Small intestine (tissue), 7 donors: ENCODE measurements at regions not wholly inside any gene's neighbourhood (a gene's known extent, or its start where the extent isn't known, plus 50 kb on each side); places are given as distances from the start of the nearest gene placed in this dataset.

ENCODE experiments used
- DNase-seq, 2 donors: peaks; one replicate each; pipeline versions ENCODE4 v3.0.0 to v3.0.0-alpha.2; 2013
- FAIRE-seq: peaks from 2 replicates; lab custom pipeline; 2012; peaks lifted over from hg19 to GRCh38; lab: Jason Lieb, UNC
- H3K27ac ChIP-seq, 3 donors: one replicate each; pipeline ENCODE4 v1.5.1; 2013; ENCODE audit warnings: low read length in 2 of 3, mild to moderate bottlenecking in 2 of 3, control low read depth in 1 of 3, inconsistent platforms in 1 of 3, low read depth in 1 of 3, moderate library complexity in 1 of 3
- H3K27me3 ChIP-seq, 3 donors: one replicate each; pipeline ENCODE4 v1.6.1; 2013; ENCODE audit warnings: low read length in 3 of 3, inconsistent platforms in 1 of 3; ENCODE audit not compliant: control insufficient read depth in 3 of 3, insufficient read depth in 3 of 3
- H3K36me3 ChIP-seq, 3 donors: one replicate each; pipeline ENCODE4 v1.6.1; 2013; ENCODE audit warnings: low read length in 3 of 3, inconsistent platforms in 1 of 3, low read depth in 1 of 3, mild to moderate bottlenecking in 1 of 3, moderate library complexity in 1 of 3; ENCODE audit not compliant: control insufficient read depth in 3 of 3, insufficient read depth in 2 of 3
- H3K4me1 ChIP-seq, 3 donors: one replicate each; pipeline ENCODE4 v1.6.1; 2013; ENCODE audit warnings: low read length in 2 of 3, inconsistent platforms in 1 of 3, low read depth in 1 of 3, mild to moderate bottlenecking in 1 of 3, moderate library complexity in 1 of 3; ENCODE audit not compliant: control insufficient read depth in 3 of 3, insufficient read depth in 2 of 3
- H3K4me3 ChIP-seq, 3 donors: one replicate each; pipeline ENCODE4 v1.5.1; 2013; ENCODE audit warnings: low read length in 3 of 3, control low read depth in 1 of 3, inconsistent platforms in 1 of 3, low read depth in 1 of 3, mild to moderate bottlenecking in 1 of 3, moderate library complexity in 1 of 3
- H3K9me3 ChIP-seq, 2 donors: one replicate each; pipeline ENCODE4 v1.6.1; 2013; ENCODE audit warnings: low read depth in 1 of 2, low read length in 1 of 2; ENCODE audit not compliant: control insufficient read depth in 2 of 2, insufficient read depth in 1 of 2
- WGBS, 3 donors: extraction: QIAGEN DNeasy Blood & Tissue Kit; methylation state at CpG; one replicate each; pipeline ENCODE4 v1.1.7; 2013; 5-methylcytosine and 5-hydroxymethylcytosine counted together
- donor health status: healthy with polysubstance abuse.
- donor health status: control.
- donor health status: control.
- donor health status: Bipolar disorder and iron deficiency.
- donor health status: healthy.

DNA sequence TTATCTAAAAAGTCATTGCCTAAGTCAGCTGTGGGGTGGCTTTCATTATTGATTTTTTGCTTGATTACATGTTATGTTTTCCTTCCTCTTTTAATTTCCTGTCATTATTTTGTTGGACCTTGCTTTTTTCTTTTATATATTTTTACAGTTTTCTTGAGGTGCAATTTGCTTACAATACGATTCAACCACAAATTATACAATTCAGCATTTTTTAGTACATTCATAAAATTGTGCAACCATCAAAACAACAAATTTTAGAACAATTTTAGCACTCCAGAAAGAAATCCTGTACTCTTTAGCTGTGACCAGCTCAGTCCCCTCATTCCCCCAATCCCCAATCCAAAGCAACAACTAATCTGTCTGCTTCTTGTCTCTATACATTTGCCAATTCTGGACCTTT lies 608.9 kb downstream of the C6orf118 start:
- H3K27me3 ChIP-seq, result no peaks in the 10 kb centered on the region
- no peak overlapping the region for H3K4me3 ChIP-seq
- no peak for DNase-seq
- H3K9me3 ChIP-seq, result peaks cover 0 to 4% of the 10 kb centered on the region in 2 donors
- no peaks in the 10 kb centered on the region for H3K36me3 ChIP-seq
- FAIRE-seq, result no peak
- no peak overlapping the region for H3K27ac ChIP-seq
- WGBS, 3 donors, result 57 to 70% (median 64%) methylated on average over 1 of the region's 1 CpG
- no peaks in the 10 kb centered on the region for H3K4me1 ChIP-seq

- H3K27ac ChIP-seq, result no peak overlapping the region
- FAIRE-seq (no peak), DNase-seq (no peak)
- 48 to 71% (median 58%) methylated on average over 4 of the region's 4 CpGs for WGBS, 3 donors
- H3K4me1 ChIP-seq, result no peaks in the 10 kb centered on the region
- no peaks in the 10 kb centered on the region for H3K36me3 ChIP-seq
- no peak overlapping the region for H3K4me3 ChIP-seq
- peaks cover 0 to 3% of the 10 kb centered on the region in 2 donors for H3K9me3 ChIP-seq
- H3K27me3 ChIP-seq, result no peaks in the 10 kb centered on the region
These were observed 613.5 kb downstream of the C6orf118 start for GRCh38 chr6:164695896-164696295.

- WGBS, 3 donors, result 70 to 81% (median 79%) methylated on average over 3 of the region's 3 CpGs
- Histone ChIP-seq H3K9me3 (peaks cover 0 to 3% of the 10 kb centered on the region in 2 donors), H3K4me1 (no peaks in the 10 kb centered on the region), H3K27ac (no peak overlapping the region), H3K4me3 (no peak overlapping the region), H3K27me3 (no peaks in the 10 kb centered on the region), H3K36me3 (no peaks in the 10 kb centered on the region)
- FAIRE-seq, result no peak
- DNase-seq, result no peak
These were observed 615.0 kb downstream of the C6orf118 start for GRCh38 chr6:164694386-164694785.

DNA sequence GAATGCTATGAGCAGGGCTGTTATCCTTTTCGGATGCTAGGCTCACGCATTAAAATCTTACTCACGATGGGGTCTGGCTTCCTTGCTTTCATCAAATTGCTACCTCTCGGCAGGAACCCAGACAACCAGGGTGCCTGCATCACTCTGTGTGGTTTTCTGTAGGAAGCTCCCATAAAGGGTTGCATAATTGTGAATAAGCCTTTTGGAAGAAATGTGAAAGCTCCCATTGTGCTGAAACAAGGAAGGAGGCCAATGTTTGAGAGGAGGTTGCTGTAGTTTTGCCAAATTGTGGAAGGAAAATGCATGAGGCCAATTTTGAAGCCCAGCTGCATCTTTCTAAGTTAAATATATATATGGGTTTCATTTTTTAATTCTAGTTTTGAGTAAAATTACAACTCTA lies 615.5 kb downstream of the C6orf118 start:
- 40 to 46% (median 46%) methylated on average over 4 of the region's 4 CpGs for WGBS, 3 donors

DNA sequence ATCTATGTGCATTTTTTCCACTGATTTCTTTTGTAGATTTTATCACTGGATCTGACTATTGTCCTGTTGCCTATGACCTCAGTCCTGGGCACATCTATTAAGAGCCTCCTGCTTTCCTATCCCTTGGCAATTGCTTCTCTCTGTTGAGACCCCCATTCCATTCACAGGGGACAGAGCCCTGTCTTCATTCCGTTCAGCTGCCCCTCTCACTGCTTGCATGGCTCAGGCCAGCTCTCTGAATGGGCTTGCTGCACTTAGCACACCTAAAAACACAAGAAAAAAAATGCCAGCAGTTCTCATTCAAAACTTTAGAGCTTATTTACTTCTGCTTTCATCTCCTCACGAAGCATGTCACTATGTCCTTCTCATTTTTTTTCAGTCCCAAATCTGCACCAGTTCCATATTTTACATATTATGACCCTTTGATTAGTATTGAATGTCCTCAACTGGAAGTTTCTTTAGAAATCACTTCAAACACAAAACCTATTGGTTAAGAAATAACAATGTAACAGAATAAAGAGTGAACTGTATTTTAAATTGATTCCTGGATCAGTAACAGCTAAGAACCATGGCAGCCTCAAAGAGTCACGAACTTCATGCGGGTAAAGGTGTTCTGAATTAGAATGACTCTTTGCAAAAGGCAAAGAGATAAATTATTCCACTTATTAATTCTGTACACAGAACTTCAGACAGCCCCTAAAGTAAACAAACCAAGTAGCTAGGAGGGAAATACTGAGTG lies 616.5 kb downstream of the C6orf118 start:
- H3K36me3 ChIP-seq, result no peaks in the 10 kb centered on the region
- DNase-seq, result no peak
- no peaks in the 10 kb centered on the region for H3K4me1 ChIP-seq
- no peak overlapping the region for H3K27ac ChIP-seq
- H3K4me3 ChIP-seq, result no peak overlapping the region
- peaks cover 0 to 3% of the 10 kb centered on the region in 2 donors for H3K9me3 ChIP-seq
- no peaks in the 10 kb centered on the region for H3K27me3 ChIP-seq
- no peak for FAIRE-seq
- WGBS, 3 donors, result 50 to 62% (median 60%) methylated on average over 4 of the region's 4 CpGs

More for the DNA sequence above, 615.5 kb downstream of the C6orf118 start:
- Histone ChIP-seq H3K4me1 (no peaks in the 10 kb centered on the region), H3K27ac (no peak overlapping the region), H3K9me3 (peaks cover 0 to 3% of the 10 kb centered on the region in 2 donors), H3K27me3 (no peaks in the 10 kb centered on the region), H3K4me3 (no peak overlapping the region), H3K36me3 (no peaks in the 10 kb centered on the region)
- DNase-seq, result no peak
- no peak for FAIRE-seq

DNA sequence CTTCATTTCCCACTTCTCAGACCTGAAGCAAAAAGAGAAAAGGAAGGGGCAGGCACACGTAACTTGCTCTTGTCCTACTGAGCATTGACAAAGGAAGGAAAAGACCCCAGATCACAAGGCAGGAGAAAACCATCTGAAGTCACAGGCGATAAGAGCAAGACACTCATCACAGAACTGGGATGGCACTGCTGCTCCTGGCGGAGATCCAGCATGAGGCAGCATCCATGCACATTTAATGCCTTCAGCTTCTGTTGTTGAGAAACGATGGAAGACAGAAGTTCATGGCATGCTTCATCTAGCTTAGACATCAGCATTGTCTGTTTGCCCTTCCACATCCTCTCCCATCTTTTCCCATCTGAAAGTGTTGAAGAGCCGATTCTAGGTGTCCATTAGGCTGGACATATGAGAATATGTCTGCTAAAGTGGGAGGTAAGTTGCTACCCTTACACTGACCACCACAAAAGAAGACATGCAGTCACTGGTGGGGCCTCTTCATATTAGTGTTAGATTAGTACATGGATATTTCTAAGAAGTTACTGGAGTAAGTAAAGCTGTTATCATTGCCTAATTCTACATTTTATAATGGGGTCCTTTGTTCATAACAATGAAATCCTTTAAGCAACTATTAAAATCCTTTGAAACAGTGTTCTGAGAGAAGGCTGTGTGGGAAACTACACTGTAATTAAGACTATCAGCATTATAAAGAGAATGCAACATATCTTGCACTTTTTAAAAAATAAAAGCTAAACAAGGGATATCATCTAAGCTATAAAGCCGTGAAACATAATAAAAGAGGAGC lies 618.5 kb downstream of the C6orf118 start:
- H3K27ac ChIP-seq, result no peak overlapping the region
- FAIRE-seq, result no peak
- H3K4me3 ChIP-seq, result no peak overlapping the region
- H3K36me3 ChIP-seq, result no peaks in the 10 kb centered on the region
- 69 to 80% (median 72%) methylated on average over 6 of the region's 6 CpGs for WGBS, 3 donors
- H3K9me3 ChIP-seq, result peaks cover 0 to 3% of the 10 kb centered on the region in 2 donors
- no peak for DNase-seq
- no peaks in the 10 kb centered on the region for H3K27me3 ChIP-seq
- H3K4me1 ChIP-seq, result no peaks in the 10 kb centered on the region

DNA sequence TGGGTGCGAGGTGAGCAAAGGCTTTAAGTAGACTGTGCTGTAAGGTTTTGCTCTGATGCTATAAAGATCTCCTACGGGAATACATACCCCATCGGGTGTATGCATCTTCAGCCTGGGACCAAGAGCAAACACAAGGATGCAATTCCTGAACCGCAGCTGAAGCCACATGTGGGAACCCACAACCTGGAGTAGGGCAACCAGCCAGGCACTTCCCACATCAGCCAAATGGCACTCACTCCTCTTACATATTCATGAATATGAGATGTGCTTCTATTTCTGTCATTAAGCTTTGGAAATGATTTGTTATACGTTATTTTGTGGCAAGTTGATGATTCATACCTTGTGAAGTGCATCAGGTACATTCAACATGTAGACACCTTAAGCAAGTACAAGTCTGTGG lies 619.2 kb downstream of the C6orf118 start:
- peaks cover 0 to 3% of the 10 kb centered on the region in 2 donors for H3K9me3 ChIP-seq
- WGBS, 3 donors, result 78 to 86% (median 78%) methylated on average over 5 of the region's 5 CpGs

DNA sequence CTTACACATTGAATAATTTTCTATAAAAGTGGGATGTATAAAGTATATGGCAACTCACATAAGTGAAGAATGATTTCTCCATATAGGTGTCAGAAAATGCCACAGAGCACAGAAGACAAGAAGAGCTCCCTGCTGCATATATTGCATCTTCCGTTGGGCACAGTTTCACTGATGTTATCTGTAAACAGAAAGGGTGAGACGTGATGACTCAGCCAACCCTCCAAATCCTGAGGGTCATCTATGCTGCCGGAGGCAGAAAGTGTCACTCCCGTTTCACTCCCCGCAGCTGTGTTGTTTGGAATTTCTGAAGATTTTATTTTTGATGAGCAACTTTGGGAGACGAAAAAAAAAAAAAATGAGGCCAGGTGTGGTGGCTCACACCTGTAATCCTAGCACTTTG lies 644.1 kb downstream of the C6orf118 start:
- WGBS, 3 donors, result 81 to 84% (median 82%) methylated on average over 6 of the region's 6 CpGs
- H3K36me3 ChIP-seq, result no peaks in the 10 kb centered on the region
- no peak for DNase-seq
- no peaks in the 10 kb centered on the region for H3K27me3 ChIP-seq
- no peak for FAIRE-seq
- H3K4me1 ChIP-seq, result no peaks in the 10 kb centered on the region
- peaks cover 0 to 2% of the 10 kb centered on the region in 2 donors for H3K9me3 ChIP-seq
- no peak overlapping the region for H3K27ac ChIP-seq
- no peak overlapping the region for H3K4me3 ChIP-seq

More for the DNA sequence above, 619.2 kb downstream of the C6orf118 start:
- no peak for FAIRE-seq
- H3K27ac ChIP-seq, result no peak overlapping the region
- H3K4me3 ChIP-seq, result no peak overlapping the region
- H3K36me3 ChIP-seq, result no peaks in the 10 kb centered on the region
- H3K4me1 ChIP-seq, result no peaks in the 10 kb centered on the region
- H3K27me3 ChIP-seq, result no peaks in the 10 kb centered on the region
- DNase-seq, result no peak
